GM23248 (cell line): ENCODE measurements at regions not wholly inside any gene's neighbourhood (a gene's known extent, or its start where the extent isn't known, plus 50 kb on each side); places are given as distances from the start of the nearest gene placed in this dataset.

Source experiments
- EZH2 ChIP-seq: fragments of 200-600 bp; sonication (generic); IDR thresholded peaks from 2 replicates; pipeline ENCODE4 v1.6.1; 2018; ENCODE audit warnings: antibody characterized with exemption, mild to moderate bottlenecking; ENCODE audit not compliant: insufficient read depth, poor library complexity, severe bottlenecking
- EZH2phosphoT487 ChIP-seq: fragments of 200-600 bp; sonication (generic); IDR thresholded peaks from 2 replicates; pipeline ENCODE4 v1.6.1; 2018; ENCODE audit warnings: antibody characterized with exemption, moderate library complexity, mild to moderate bottlenecking, low read depth; ENCODE audit not compliant: insufficient read depth

DNA sequence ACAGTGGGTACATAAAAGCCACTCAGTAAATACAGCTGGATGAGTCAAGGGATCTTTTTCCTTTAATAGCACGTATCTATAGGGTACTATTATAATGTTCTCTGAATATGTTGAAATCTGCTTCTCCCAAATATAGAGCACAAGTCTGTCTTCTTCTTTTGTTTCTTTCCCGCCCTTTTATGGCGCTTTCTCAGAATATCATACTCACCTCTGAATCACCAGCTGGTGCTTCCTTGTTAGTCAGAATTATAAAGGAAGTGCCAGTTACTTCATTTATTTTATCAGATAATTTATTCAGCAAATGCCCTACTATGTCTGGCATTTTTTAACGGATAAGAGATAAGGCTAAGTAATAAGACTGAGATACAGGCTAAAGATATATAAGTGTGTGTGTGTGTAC is 772.9 kb downstream of the SORCS3 start:
- no peak for TF ChIP-seq EZH2
- no peak for TF ChIP-seq EZH2phosphoT487
